IMR-90 (cell line): ENCODE measurements at regions not wholly inside any gene's neighbourhood (a gene's known extent, or its start where the extent isn't known, plus 50 kb on each side); places are given as distances from the start of the nearest gene placed in this dataset.

Experiments used
- ATAC-seq: fragments of 200-7000 bp; cut with Tn5 transposase; 2 replicates; pipeline ENCODE4 v1.9.1; 2020; ENCODE audit warnings: low read depth, mild to moderate bottlenecking, moderate library complexity
- BruUV-seq: library from RNA; stranded (reverse); fragments of 400-500 nt; replicated peaks from 2 replicates; lab custom pipeline; 2021; lab: Mats Ljungman, UMichigan
- CTCF ChIA-PET: fragments of 300-600 bp; formaldehyde crosslinking; extraction: SDS; loops from one replicate; lab custom pipeline; 2021; ENCODE audit warnings: antibody characterized with exemption; lab: Yijun Ruan, JAX
- POLR2A ChIA-PET: fragments of 300-600 bp; sonication (Branson Sonifier 250); formaldehyde crosslinking; loops from one replicate; lab custom pipeline; 2022; ENCODE audit warnings: antibody characterized with exemption; ENCODE audit not compliant: unreplicated experiment; lab: Charles Lee
- DNase-seq: peaks from one replicate; pipeline ENCODE4 v3.0.0; 2013
- H2AFZ ChIP-seq: replicated peaks from 2 replicates; pipeline ENCODE3; 2013; ENCODE audit warnings: low read length, mild to moderate bottlenecking; ENCODE audit not compliant: poor library complexity
- H2AK5ac ChIP-seq: 2 replicates; pipeline ENCODE4 v1.6.1; 2013; ENCODE audit warnings: low read depth, low read length, inconsistent platforms
- H2AK9ac ChIP-seq: replicated peaks from 2 replicates; pipeline ENCODE3; 2013; ENCODE audit warnings: mild to moderate bottlenecking, low read depth, low read length, moderate library complexity; ENCODE audit not compliant: poor library complexity
- H2BK120ac ChIP-seq: 2 replicates; pipeline ENCODE4 v1.6.1; 2013; ENCODE audit warnings: low read depth, low read length, inconsistent platforms
- H2BK15ac ChIP-seq: 3 replicates; pipeline ENCODE4 v1.6.1; 2013; ENCODE audit warnings: low read depth, low read length, inconsistent platforms
- H2BK20ac ChIP-seq: 2 replicates; pipeline ENCODE4 v1.6.1; 2013; ENCODE audit warnings: low read depth, mild to moderate bottlenecking, inconsistent platforms, low read length, moderate library complexity
- H2BK5ac ChIP-seq: 2 replicates; pipeline ENCODE4 v1.6.1; 2013; ENCODE audit warnings: mild to moderate bottlenecking, low read depth, low read length, inconsistent platforms; ENCODE audit not compliant: poor library complexity, severe bottlenecking
- H3K14ac ChIP-seq: replicated peaks from 2 replicates; pipeline ENCODE4 v1.6.1; 2013; ENCODE audit warnings: low read depth, low read length, inconsistent platforms
- H3K18ac ChIP-seq: 2 replicates; pipeline ENCODE4 v1.6.1; 2013; ENCODE audit warnings: low read depth, low read length, control low read depth
- H3K23ac ChIP-seq: 2 replicates; pipeline ENCODE4 v1.6.1; 2013; ENCODE audit warnings: low read depth, low read length, inconsistent platforms
- H3K27ac ChIP-seq: 2 replicates; pipeline ENCODE4 v1.5.1; 2013; ENCODE audit warnings: mild to moderate bottlenecking, control low read depth, low read length; ENCODE audit not compliant: insufficient read depth
- H3K27me3 ChIP-seq: 2 replicates; pipeline ENCODE4 v1.6.1; 2013; ENCODE audit warnings: low read length; ENCODE audit not compliant: control insufficient read depth, insufficient read depth
- H3K36me3 ChIP-seq: 2 replicates; pipeline ENCODE4 v1.6.1; 2013; ENCODE audit warnings: low read length, mixed read lengths; ENCODE audit not compliant: control insufficient read depth, insufficient read depth
- H3K4ac ChIP-seq: 2 replicates; pipeline ENCODE4 v1.6.1; 2013; ENCODE audit warnings: low read depth, low read length, inconsistent platforms
- H3K4me1 ChIP-seq: 2 replicates; pipeline ENCODE4 v1.6.1; 2013; ENCODE audit warnings: low read length, mixed read lengths; ENCODE audit not compliant: control insufficient read depth, insufficient read depth
- H3K4me2 ChIP-seq: 2 replicates; pipeline ENCODE4 v1.6.1; 2013; ENCODE audit warnings: low read depth, mild to moderate bottlenecking, control low read depth, low read length, moderate library complexity
- H3K4me3 ChIP-seq: 2 replicates; pipeline ENCODE4 v1.5.1; 2013; ENCODE audit warnings: low read depth, mild to moderate bottlenecking, control low read depth, low read length, moderate library complexity; ENCODE audit not compliant: insufficient read depth
- H3K56ac ChIP-seq: 2 replicates; pipeline ENCODE4 v1.6.1; 2013; ENCODE audit warnings: low read length, inconsistent platforms; ENCODE audit not compliant: insufficient read depth; ENCODE audit errors: extremely low read depth
- H3K79me1 ChIP-seq, 2 experiments: 2 replicates each; pipeline ENCODE4 v1.6.1; 2013; ENCODE audit warnings: low read length in 2 of 2, inconsistent platforms in 1 of 2, low read depth in 1 of 2
- H3K9ac ChIP-seq: 2 replicates; pipeline ENCODE4 v1.6.1; 2013; ENCODE audit warnings: low read depth, low read length, control low read depth
- H3K9me1 ChIP-seq: 2 replicates; pipeline ENCODE4 v1.6.1; 2013; ENCODE audit warnings: low read length, inconsistent platforms; ENCODE audit not compliant: insufficient read depth
- H3K9me3 ChIP-seq: 2 replicates; pipeline ENCODE4 v1.6.1; 2013; ENCODE audit warnings: low read length; ENCODE audit not compliant: control insufficient read depth, insufficient read depth
- H4K20me1 ChIP-seq: 2 replicates; pipeline ENCODE4 v1.6.1; 2013; ENCODE audit warnings: low read length, inconsistent platforms; ENCODE audit not compliant: insufficient read depth
- H4K5ac ChIP-seq: 2 replicates; pipeline ENCODE4 v1.6.1; 2013; ENCODE audit warnings: mild to moderate bottlenecking, low read depth, low read length, control low read depth
- H4K8ac ChIP-seq, 2 experiments: 2 replicates each; pipeline ENCODE4 v1.6.1; 2013; ENCODE audit warnings: low read depth in 2 of 2, low read length in 2 of 2, control low read depth in 1 of 2, inconsistent platforms in 1 of 2
- H4K91ac ChIP-seq: 2 replicates; pipeline ENCODE4 v1.6.1; 2013; ENCODE audit warnings: low read depth, low read length, inconsistent platforms; ENCODE audit not compliant: insufficient read depth
- CEBPB ChIP-seq: IDR thresholded peaks from 2 replicates; pipeline ENCODE4 v1.6.1; 2012; ENCODE audit warnings: low read depth, low read length, improper control_type of control experiment
- FOS ChIP-seq: fragments of 150-350 bp; IDR thresholded peaks from 2 replicates; pipeline ENCODE4 v1.6.1; 2016; ENCODE audit warnings: low read depth, low read length
- MAZ ChIP-seq: IDR thresholded peaks from 2 replicates; pipeline ENCODE4 v1.6.1; 2012; ENCODE audit warnings: low read depth, mild to moderate bottlenecking, low read length, improper control_type of control experiment, moderate library complexity, borderline replicate concordance
- MXI1 ChIP-seq: IDR thresholded peaks from 2 replicates; pipeline ENCODE4 v1.6.1; 2012; ENCODE audit warnings: low read depth, mild to moderate bottlenecking, low read length, moderate library complexity, borderline replicate concordance
- WGBS, 2 experiments: methylation state at CpG; one replicate each; pipeline versions ENCODE4 v1.1.5 to v1.1.7; 2013; ENCODE audit warnings: missing lambda C conversion rate in 2 of 2; ENCODE audit not compliant: insufficient read length in 1 of 2; ENCODE audit errors: extremely low coverage in 2 of 2; 5-methylcytosine and 5-hydroxymethylcytosine counted together
- dilution Hi-C: fragments of 300-500 bp; cut with HindIII; formaldehyde crosslinking; loops from one replicate; pipeline ENCODE4 v1.14.3; 2018; ENCODE audit warnings: low sequenced_read_pairs; ENCODE audit not compliant: unreplicated experiment
- in situ Hi-C: fragments of 300-500 bp; cut with MboI; formaldehyde crosslinking; loops from 3 replicates; pipeline ENCODE4 v1.14.3; 2019; ENCODE audit warnings: low sequenced_read_pairs, inconsistent platforms, mixed read lengths
- intact Hi-C: fragments of 100-400 bp; cut with micrococcal nuclease; formaldehyde crosslinking; loops from 2 replicates; pipeline ENCODE4 v1.10.0; 2022

DNA sequence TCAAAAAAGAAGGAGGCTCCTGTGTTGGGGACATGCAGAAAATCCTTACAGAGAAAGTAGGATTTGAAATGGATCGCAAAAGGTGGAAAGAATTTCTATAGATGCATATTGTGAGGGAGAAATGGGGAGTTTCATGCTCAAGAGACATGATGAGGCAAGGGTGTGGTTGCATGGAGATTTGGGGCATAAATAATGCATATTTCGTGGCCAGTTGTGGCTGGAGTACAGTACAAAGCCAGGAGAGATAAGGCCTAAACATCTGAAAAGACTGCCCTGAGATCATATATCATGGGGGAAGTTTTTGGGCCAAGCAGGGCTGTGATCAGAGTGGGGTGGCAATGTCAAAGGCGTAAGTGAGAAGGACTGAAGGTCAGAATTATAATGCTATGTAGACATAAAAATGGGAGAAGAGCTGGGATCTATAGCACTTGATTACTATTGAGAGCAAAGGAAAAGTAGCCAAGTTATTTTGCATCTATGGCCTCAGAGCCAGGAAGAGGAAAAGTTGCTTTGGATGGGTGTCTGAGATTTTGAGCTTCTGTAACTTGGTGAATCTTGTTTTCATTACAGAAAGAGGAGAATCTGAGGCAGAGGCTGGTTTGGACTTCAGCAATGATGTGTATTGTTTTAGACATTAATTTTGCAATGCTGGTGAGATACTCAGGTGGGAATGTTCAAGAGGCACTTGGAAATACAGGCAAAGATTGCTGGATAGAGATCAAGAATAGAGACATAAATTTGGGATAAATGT, 166.6 kb downstream of the INHBA start:
- no peaks in the 10 kb centered on the region for H3K9me3 ChIP-seq
- no peak overlapping the region for H2BK20ac ChIP-seq
- no peak overlapping the region for H2AFZ ChIP-seq
- H4K5ac ChIP-seq: no peak overlapping the region
- H3K4ac ChIP-seq: no peak overlapping the region
- no peak overlapping the region for H3K9ac ChIP-seq
- H3K14ac ChIP-seq: peak overlapping the region; percentile 67; the same call in 1 of the 2 replicates
- no peak overlapping the region for H3K18ac ChIP-seq
- H2AK5ac ChIP-seq: no peak overlapping the region
- DNase-seq: no peak
- no peaks in the 10 kb centered on the region for H3K9me1 ChIP-seq
- no peaks in the 10 kb centered on the region for H3K27me3 ChIP-seq
- no peak for ATAC-seq
- H2BK15ac ChIP-seq: no peak overlapping the region
- no peak for TF ChIP-seq FOS
- TF ChIP-seq MAZ: no peak
- TF ChIP-seq MXI1: no peak
- no peak for TF ChIP-seq CEBPB
- ChIA-PET POLR2A (no interaction called here), CTCF (no interaction called here)
- H3K36me3 ChIP-seq: no peaks in the 10 kb centered on the region
- in situ Hi-C loops (no loop called here), dilution Hi-C loops (no loop called here), intact Hi-C loops (loop anchor here (5.0 kb wide), 1 partner anchor 66 kb away; no protein-coding TSS in a partner anchor)
- H4K20me1 ChIP-seq: no peaks in the 10 kb centered on the region
- H3K56ac ChIP-seq: no peak overlapping the region
- H3K27ac ChIP-seq: no peak overlapping the region
- no peaks in the 10 kb centered on the region for H3K79me1 ChIP-seq
- 60% methylated on average over 1 of the region's 3 CpGs; no CpG with 5 or more reads in 1 of the 2 experiments for WGBS, 2 experiments
- H2BK120ac ChIP-seq: no peak overlapping the region
- H2BK5ac ChIP-seq: no peak overlapping the region
- peaks cover 5% of the 10 kb centered on the region for H3K4me1 ChIP-seq
- H3K4me3 ChIP-seq: no peak overlapping the region
- H3K23ac ChIP-seq: no peak overlapping the region
- no peak overlapping the region for H4K91ac ChIP-seq
- no peak overlapping the region for H2AK9ac ChIP-seq
- no peak overlapping the region for H3K4me2 ChIP-seq
- no peak overlapping the region for H4K8ac ChIP-seq
- BruUV-seq: no TSS peak
